ENCODE measurements at regions not wholly inside any gene's neighbourhood (a gene's known extent, or its start where the extent isn't known, plus 50 kb on each side); places are given as distances from the start of the nearest gene placed in this dataset.

GRCh38 chr6:100136590-100136989 is 142.6 kb upstream of the MCHR2 start:
- peaks cover 5% of the 10 kb centered on the region for H3K36me3 Mint-ChIP-seq (ENCODE audit: low read depth)
- peaks cover 15% of the 10 kb centered on the region for H3K4me1 Mint-ChIP-seq (ENCODE audit: low read depth)
- H3K27ac Mint-ChIP-seq = no peak overlapping the region
- no peak overlapping the region for H3K4me3 Mint-ChIP-seq
- H3K27me3 Mint-ChIP-seq (ENCODE audit: low read depth) = no peaks in the 10 kb centered on the region
- peaks cover 6% of the 10 kb centered on the region for H3K9me3 Mint-ChIP-seq

- peaks cover 12% of the 10 kb centered on the region for H3K9me3 Mint-ChIP-seq
- no peak overlapping the region for H3K4me3 Mint-ChIP-seq
- H3K27ac Mint-ChIP-seq = no peak overlapping the region
- no peaks in the 10 kb centered on the region for H3K27me3 Mint-ChIP-seq (ENCODE audit: low read depth)
- peaks cover 5% of the 10 kb centered on the region for H3K36me3 Mint-ChIP-seq (ENCODE audit: low read depth)
- peaks cover 15% of the 10 kb centered on the region for H3K4me1 Mint-ChIP-seq (ENCODE audit: low read depth)
Observed at GRCh38 chr6:100135977-100136376, 142.0 kb upstream of the MCHR2 start.

- peaks cover 16% of the 10 kb centered on the region for H3K9me3 Mint-ChIP-seq
- peaks cover 15% of the 10 kb centered on the region for H3K4me1 Mint-ChIP-seq (ENCODE audit: low read depth)
- H3K4me3 Mint-ChIP-seq = no peak overlapping the region
- no peak overlapping the region for H3K27ac Mint-ChIP-seq
- no peaks in the 10 kb centered on the region for H3K27me3 Mint-ChIP-seq (ENCODE audit: low read depth)
- peaks cover 5% of the 10 kb centered on the region for H3K36me3 Mint-ChIP-seq (ENCODE audit: low read depth)
Observed at GRCh38 chr6:100134703-100135102, 140.7 kb upstream of the MCHR2 start.

GRCh38 chr6:100134297-100134696 is 140.3 kb upstream of the MCHR2 start:
- H3K9me3 Mint-ChIP-seq = peaks cover 16% of the 10 kb centered on the region
- H3K4me1 Mint-ChIP-seq (ENCODE audit: low read depth) = peaks cover 15% of the 10 kb centered on the region
- no peaks in the 10 kb centered on the region for H3K27me3 Mint-ChIP-seq (ENCODE audit: low read depth)
- H3K27ac Mint-ChIP-seq = no peak overlapping the region
- H3K4me3 Mint-ChIP-seq = no peak overlapping the region
- H3K36me3 Mint-ChIP-seq (ENCODE audit: low read depth) = peaks cover 5% of the 10 kb centered on the region

GRCh38 chr6:100132005-100132404 is 138.0 kb upstream of the MCHR2 start:
- H3K4me3 Mint-ChIP-seq = no peak overlapping the region
- H3K36me3 Mint-ChIP-seq (ENCODE audit: low read depth) = peaks cover 5% of the 10 kb centered on the region
- H3K27ac Mint-ChIP-seq = peak overlapping the region; percentile 17
- H3K9me3 Mint-ChIP-seq = peaks cover 16% of the 10 kb centered on the region
- no peaks in the 10 kb centered on the region for H3K27me3 Mint-ChIP-seq (ENCODE audit: low read depth)
- peaks cover 19% of the 10 kb centered on the region for H3K4me1 Mint-ChIP-seq (ENCODE audit: low read depth)

- Mint-ChIP-seq H3K27ac (no peak overlapping the region), H3K27me3 (ENCODE audit: low read depth) (no peaks in the 10 kb centered on the region), H3K4me1 (ENCODE audit: low read depth) (peaks cover 19% of the 10 kb centered on the region), H3K36me3 (ENCODE audit: low read depth) (peaks cover 5% of the 10 kb centered on the region), H3K9me3 (peaks cover 16% of the 10 kb centered on the region), H3K4me3 (no peak overlapping the region)
Observed at GRCh38 chr6:100130630-100131029, 136.6 kb upstream of the MCHR2 start.

- Mint-ChIP-seq H3K4me3 (no peak overlapping the region), H3K36me3 (ENCODE audit: low read depth) (peaks cover 2% of the 10 kb centered on the region), H3K4me1 (ENCODE audit: low read depth) (peaks cover 8% of the 10 kb centered on the region), H3K27ac (peak overlapping the region; percentile 77), H3K9me3 (peaks cover 13% of the 10 kb centered on the region), H3K27me3 (ENCODE audit: low read depth) (no peaks in the 10 kb centered on the region)
Observed at GRCh38 chr6:100126790-100127484, 132.9 kb upstream of the MCHR2 start.

GRCh38 chr6:100121854-100122609 is 128.0 kb upstream of the MCHR2 start:
- no peaks in the 10 kb centered on the region for H3K36me3 Mint-ChIP-seq (ENCODE audit: low read depth)
- peaks cover under 1% of the 10 kb centered on the region for H3K4me1 Mint-ChIP-seq (ENCODE audit: low read depth)
- H3K27me3 Mint-ChIP-seq (ENCODE audit: low read depth) = no peaks in the 10 kb centered on the region
- H3K4me3 Mint-ChIP-seq = no peak overlapping the region
- H3K27ac Mint-ChIP-seq = no peak overlapping the region
- H3K9me3 Mint-ChIP-seq = no peaks in the 10 kb centered on the region

- Mint-ChIP-seq H3K36me3 (ENCODE audit: low read depth) (no peaks in the 10 kb centered on the region), H3K27me3 (ENCODE audit: low read depth) (peaks cover 7% of the 10 kb centered on the region), H3K27ac (no peak overlapping the region), H3K4me3 (no peak overlapping the region), H3K4me1 (ENCODE audit: low read depth) (no peaks in the 10 kb centered on the region), H3K9me3 (no peaks in the 10 kb centered on the region)
Observed at GRCh38 chr6:100119261-100119660, 125.2 kb upstream of the MCHR2 start.

- no peak overlapping the region for H3K27ac Mint-ChIP-seq
- H3K27me3 Mint-ChIP-seq (ENCODE audit: low read depth) = peaks cover 7% of the 10 kb centered on the region
- H3K4me1 Mint-ChIP-seq (ENCODE audit: low read depth) = no peaks in the 10 kb centered on the region
- H3K36me3 Mint-ChIP-seq (ENCODE audit: low read depth) = no peaks in the 10 kb centered on the region
- no peak overlapping the region for H3K4me3 Mint-ChIP-seq
- no peaks in the 10 kb centered on the region for H3K9me3 Mint-ChIP-seq
Observed at GRCh38 chr6:100118301-100118700, 124.3 kb upstream of the MCHR2 start.

GRCh38 chr6:100117680-100118079 is 123.7 kb upstream of the MCHR2 start:
- Mint-ChIP-seq H3K27me3 (ENCODE audit: low read depth) (peaks cover 11% of the 10 kb centered on the region), H3K36me3 (ENCODE audit: low read depth) (no peaks in the 10 kb centered on the region), H3K4me3 (no peak overlapping the region), H3K4me1 (ENCODE audit: low read depth) (no peaks in the 10 kb centered on the region), H3K27ac (no peak overlapping the region), H3K9me3 (no peaks in the 10 kb centered on the region)

GRCh38 chr6:100116411-100117194 is 122.6 kb upstream of the MCHR2 start:
- Mint-ChIP-seq H3K4me1 (ENCODE audit: low read depth) (no peaks in the 10 kb centered on the region), H3K36me3 (ENCODE audit: low read depth) (no peaks in the 10 kb centered on the region), H3K27ac (no peak overlapping the region), H3K27me3 (ENCODE audit: low read depth) (peaks cover 11% of the 10 kb centered on the region), H3K9me3 (no peaks in the 10 kb centered on the region), H3K4me3 (no peak overlapping the region)

GRCh38 chr6:100115407-100116101 is 121.5 kb upstream of the MCHR2 start:
- no peaks in the 10 kb centered on the region for H3K4me1 Mint-ChIP-seq (ENCODE audit: low read depth)
- H3K36me3 Mint-ChIP-seq (ENCODE audit: low read depth) = no peaks in the 10 kb centered on the region
- H3K4me3 Mint-ChIP-seq = no peak overlapping the region
- peaks cover 14% of the 10 kb centered on the region for H3K27me3 Mint-ChIP-seq (ENCODE audit: low read depth)
- no peak overlapping the region for H3K27ac Mint-ChIP-seq
- no peaks in the 10 kb centered on the region for H3K9me3 Mint-ChIP-seq

- H3K27ac Mint-ChIP-seq = no peak overlapping the region
- peaks cover 22% of the 10 kb centered on the region for H3K27me3 Mint-ChIP-seq (ENCODE audit: low read depth)
- H3K4me3 Mint-ChIP-seq = no peak overlapping the region
- H3K4me1 Mint-ChIP-seq (ENCODE audit: low read depth) = no peaks in the 10 kb centered on the region
- H3K36me3 Mint-ChIP-seq (ENCODE audit: low read depth) = no peaks in the 10 kb centered on the region
- H3K9me3 Mint-ChIP-seq = no peaks in the 10 kb centered on the region
Observed at GRCh38 chr6:100112855-100113508, 119.0 kb upstream of the MCHR2 start.

Measured in T-helper 1 cell treated with Interleukin-12 subunit alpha and Interleukin-12 subunit beta and Interleukin-4 antibody, amounts not matched to agents 30 μg/mL and 1 μg/mL, for 36 hours (primary cell).